ENCODE measurements at regions not wholly inside any gene's neighbourhood (a gene's known extent, or its start where the extent isn't known, plus 50 kb on each side); places are given as distances from the start of the nearest gene placed in this dataset.

GRCh38 chr2:134117676-134118075 lies 136.2 kb upstream of the MGAT5 start:
- DNase-seq = no peak
- no peak overlapping the region for H2AFZ ChIP-seq (ENCODE audit: low read length)
- H4K20me1 ChIP-seq (ENCODE audit: control insufficient read depth, insufficient read depth, insufficient read length) = no peaks in the 10 kb centered on the region

More at GRCh38 chr2:134117676-134118075, 136.2 kb upstream of the MGAT5 start:
- no peaks in the 10 kb centered on the region for H3K36me3 Mint-ChIP-seq (ENCODE audit: insufficient read depth in 1 of 3, low read depth in 3 of 3)
- Histone ChIP-seq H2BK120ac (ENCODE audit: low read depth, low read length, poor library complexity, severe bottlenecking) (no peak overlapping the region), H3K23ac (ENCODE audit: insufficient read length, low read depth, low read length) (no peak overlapping the region), H2BK15ac (ENCODE audit: low read depth, low read length) (no peak overlapping the region), H3K9me3 (ENCODE audit: control insufficient read depth, low read depth, low read length) (no peaks in the 10 kb centered on the region), H3K27ac (ENCODE audit: insufficient read length, low read depth, low read length) (no peak overlapping the region), H2AK5ac (ENCODE audit: insufficient read length, low read length) (no peak overlapping the region), H3K14ac (ENCODE audit: insufficient read depth, low read length) (no peak overlapping the region), H3T11ph (ENCODE audit: low read length) (no peak overlapping the region), H4K5ac (ENCODE audit: insufficient read length, low read depth, low read length) (no peak overlapping the region), H2BK20ac (ENCODE audit: low read depth, low read length, poor library complexity, severe bottlenecking) (no peak overlapping the region), H2BK12ac (ENCODE audit: insufficient read length, low read depth, low read length) (no peak overlapping the region), H3K56ac (ENCODE audit: insufficient read length, low read depth, low read length) (no peak overlapping the region), H3K9ac (ENCODE audit: extremely low read depth, insufficient read length, low read length) (no peak overlapping the region), H4K8ac (replicated peaks; ENCODE audit: insufficient read length, low read depth, low read length) (no peak overlapping the region), H3K18ac (ENCODE audit: insufficient read length, low read depth, low read length) (no peak overlapping the region), H2BK5ac (ENCODE audit: insufficient read length, low read length) (no peak overlapping the region), H3K27me3 (ENCODE audit: insufficient read depth, low read length) (no peaks in the 10 kb centered on the region), H4K91ac (ENCODE audit: insufficient read length, low read depth, low read length) (no peak overlapping the region), H3K4ac (ENCODE audit: low read depth, low read length) (no peak overlapping the region), H3K79me1 (ENCODE audit: insufficient read depth, low read depth, low read length, poor library complexity, severe bottlenecking) (no peaks in the 10 kb centered on the region), H3K23me2 (ENCODE audit: insufficient read length, low read depth, low read length, poor library complexity, severe bottlenecking) (peaks cover 11% of the 10 kb centered on the region), H3K79me2 (ENCODE audit: insufficient read depth, low read length) (peaks cover under 1% of the 10 kb centered on the region), H3K4me1 (ENCODE audit: insufficient read depth, low read length) (no peaks in the 10 kb centered on the region; the same call in 1 of the 2 replicates), H3K4me2 (ENCODE audit: insufficient read depth, insufficient read length, low read length) (no peak overlapping the region)
- H3K9me3 Mint-ChIP-seq = no peaks in the 10 kb centered on the region
- no CpG with 5 or more reads among the region's 2 CpGs for WGBS (ENCODE audit: extremely low coverage, insufficient read length, low lambda C conversion rate)
- TF ChIP-seq, protein P1, sequence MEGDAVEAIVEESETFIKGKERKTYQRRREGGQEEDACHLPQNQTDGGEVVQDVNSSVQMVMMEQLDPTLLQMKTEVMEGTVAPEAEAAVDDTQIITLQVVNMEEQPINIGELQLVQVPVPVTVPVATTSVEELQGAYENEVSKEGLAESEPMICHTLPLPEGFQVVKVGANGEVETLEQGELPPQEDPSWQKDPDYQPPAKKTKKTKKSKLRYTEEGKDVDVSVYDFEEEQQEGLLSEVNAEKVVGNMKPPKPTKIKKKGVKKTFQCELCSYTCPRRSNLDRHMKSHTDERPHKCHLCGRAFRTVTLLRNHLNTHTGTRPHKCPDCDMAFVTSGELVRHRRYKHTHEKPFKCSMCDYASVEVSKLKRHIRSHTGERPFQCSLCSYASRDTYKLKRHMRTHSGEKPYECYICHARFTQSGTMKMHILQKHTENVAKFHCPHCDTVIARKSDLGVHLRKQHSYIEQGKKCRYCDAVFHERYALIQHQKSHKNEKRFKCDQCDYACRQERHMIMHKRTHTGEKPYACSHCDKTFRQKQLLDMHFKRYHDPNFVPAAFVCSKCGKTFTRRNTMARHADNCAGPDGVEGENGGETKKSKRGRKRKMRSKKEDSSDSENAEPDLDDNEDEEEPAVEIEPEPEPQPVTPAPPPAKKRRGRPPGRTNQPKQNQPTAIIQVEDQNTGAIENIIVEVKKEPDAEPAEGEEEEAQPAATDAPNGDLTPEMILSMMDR (conservative IDR thresholded peaks at IDR 0.05) = no peak
- no peak overlapping the region for H3K4me3 Mint-ChIP-seq
- peaks cover 22 to 24% of the 10 kb centered on the region in 2 experiments for H3K4me1 Mint-ChIP-seq
- peak overlapping the region in 1 of 3 experiments; percentile 31; a peak in 1 of 7 replicates for H3K27ac Mint-ChIP-seq
- H3K27me3 Mint-ChIP-seq (ENCODE audit: low read depth) = peaks cover 11% of the 10 kb centered on the region
